Thoracic aorta (tissue), 2 donors: ENCODE measurements at regions not wholly inside any gene's neighbourhood (a gene's known extent, or its start where the extent isn't known, plus 50 kb on each side); places are given as distances from the start of the nearest gene placed in this dataset.

Experiments used
- ATAC-seq: fragments of 150-250 bp; one replicate; pipeline ENCODE4 v1.8.0; 2017; ENCODE audit warnings: low read depth; ENCODE audit not compliant: insufficient number of reproducible peaks, low FRiP score
- DNase-seq: peaks from one replicate; pipeline ENCODE4 v3.0.0-alpha.2; 2020; ENCODE audit warnings: low spot score
- H3K27ac ChIP-seq, 2 donors: fragments of 200-600 bp; sonication (generic); 1 replicate in 1 of 2; 2 replicates in 1 of 2; pipeline ENCODE4 v1.5.1; 2016; ENCODE audit warnings: mild to moderate bottlenecking in 2 of 2, moderate library complexity in 2 of 2
- H3K27me3 ChIP-seq: fragments of 200-600 bp; sonication (generic); replicated peaks from 2 replicates; pipeline ENCODE4 v1.6.0; 2016; ENCODE audit warnings: mild to moderate bottlenecking; ENCODE audit not compliant: insufficient read depth
- H3K36me3 ChIP-seq: fragments of 200-600 bp; sonication (generic); one replicate; pipeline ENCODE4 v1.5.1; 2016
- H3K4me1 ChIP-seq, 2 donors: fragments of 200-600 bp; sonication (generic); 1 replicate in 1 of 2; 2 replicates in 1 of 2; pipeline versions ENCODE4 v1.5.1 to v1.6.0; 2016; ENCODE audit warnings: low read depth in 2 of 2, mild to moderate bottlenecking in 1 of 2; ENCODE audit not compliant: control insufficient read depth in 1 of 2
- H3K4me3 ChIP-seq: fragments of 200-600 bp; sonication (generic); 2 replicates; pipeline ENCODE4 v1.5.1; 2016; ENCODE audit warnings: mild to moderate bottlenecking
- H3K9me3 ChIP-seq: fragments of 200-600 bp; sonication (generic); 2 replicates; pipeline ENCODE4 v1.5.1; 2016
- CTCF ChIP-seq: fragments of 200-600 bp; sonication (generic); IDR thresholded peaks from one replicate; pipeline ENCODE4 v1.5.1; 2019; ENCODE audit warnings: antibody characterized with exemption

- H3K4me1 ChIP-seq = no peaks in the 10 kb centered on the region
- no peaks in the 10 kb centered on the region for H3K36me3 ChIP-seq
- H3K27ac ChIP-seq = no peak overlapping the region
- H3K4me3 ChIP-seq = no peak overlapping the region
- ATAC-seq (no peak), DNase-seq (no peak)
- TF ChIP-seq CTCF = no peak
- H3K9me3 ChIP-seq = peaks cover 6% of the 10 kb centered on the region
- H3K27me3 ChIP-seq = no peaks in the 10 kb centered on the region
These were observed 52.2 kb upstream of the MKI67 start for GRCh38 chr10:128178302-128178958.

GRCh38 chr10:128180843-128181242, 54.6 kb upstream of the MKI67 start:
- no peak for DNase-seq

GRCh38 chr10:128185627-128186026, 59.4 kb upstream of the MKI67 start:
- no peak for TF ChIP-seq CTCF
- Histone ChIP-seq H3K4me3 (no peak overlapping the region), H3K27ac (no peak overlapping the region), H3K4me1 (no peaks in the 10 kb centered on the region), H3K9me3 (no peaks in the 10 kb centered on the region), H3K36me3 (no peaks in the 10 kb centered on the region), H3K27me3 (no peaks in the 10 kb centered on the region)
- no peak for ATAC-seq
- no peak for DNase-seq

More at GRCh38 chr10:128180843-128181242, 54.6 kb upstream of the MKI67 start:
- no peak for ATAC-seq
- no peaks in the 10 kb centered on the region for H3K9me3 ChIP-seq
- no peaks in the 10 kb centered on the region for H3K36me3 ChIP-seq
- H3K27me3 ChIP-seq = no peaks in the 10 kb centered on the region
- H3K4me1 ChIP-seq = no peaks in the 10 kb centered on the region
- no peak overlapping the region for H3K4me3 ChIP-seq
- H3K27ac ChIP-seq = no peak overlapping the region
- no peak for TF ChIP-seq CTCF

GRCh38 chr10:128186959-128187787, 61.0 kb upstream of the MKI67 start:
- ATAC-seq = no peak
- H3K9me3 ChIP-seq = no peaks in the 10 kb centered on the region
- H3K27me3 ChIP-seq = no peaks in the 10 kb centered on the region
- TF ChIP-seq CTCF = no peak
- no peak for DNase-seq
- H3K36me3 ChIP-seq = no peaks in the 10 kb centered on the region
- no peaks in the 10 kb centered on the region for H3K4me1 ChIP-seq
- no peak overlapping the region for H3K4me3 ChIP-seq
- H3K27ac ChIP-seq = no peak overlapping the region

GRCh38 chr10:128187788-128188185, 61.6 kb upstream of the MKI67 start:
- Histone ChIP-seq H3K9me3 (no peaks in the 10 kb centered on the region), H3K4me3 (no peak overlapping the region), H3K27ac (no peak overlapping the region), H3K4me1 (no peaks in the 10 kb centered on the region), H3K27me3 (no peaks in the 10 kb centered on the region), H3K36me3 (no peaks in the 10 kb centered on the region)
- ATAC-seq = no peak
- no peak for DNase-seq
- no peak for TF ChIP-seq CTCF
